ENCODE measurements at regions not wholly inside any gene's neighbourhood (a gene's known extent, or its start where the extent isn't known, plus 50 kb on each side); places are given as distances from the start of the nearest gene placed in this dataset.

GRCh38 chr4:135007400-135007799, 805.8 kb upstream of the PABPC4L start (continued):
- TF ChIP-seq EZH2 (IDR thresholded peaks at IDR 0.05; ENCODE audit: low read depth, unreplicated experiment) (no peak), ZNF462 (CRISPR knock-in tag; IDR thresholded peaks at IDR 0.05) (no peak), JUNB (IDR thresholded peaks at IDR 0.05; ENCODE audit: unreplicated experiment) (no peak), EZH2phosphoT487 (IDR thresholded peaks at IDR 0.05; ENCODE audit: unreplicated experiment) (no peak)

GRCh38 chr4:134999169-134999568, 797.6 kb upstream of the PABPC4L start:
- Mint-ChIP-seq H3K4me3 (no peak overlapping the region), H3K4me1 (no peaks in the 10 kb centered on the region), H3K27me3 (ENCODE audit: insufficient read depth, low read depth, poor library complexity) (peaks cover 3% of the 10 kb centered on the region), H3K27ac (no peak overlapping the region), H3K36me3 (ENCODE audit: low read depth) (no peaks in the 10 kb centered on the region), H3K9me3 (0 out of 3 replicates have a peak, but pooled peaks cover under 1% of the 10 kb centered on the region)
- Histone ChIP-seq H3K27me3 (ENCODE audit: insufficient read depth) (no peaks in the 10 kb centered on the region), H3K27ac (ENCODE audit: low read depth) (no peak overlapping the region), H2AFZ (no peak overlapping the region), H3K79me2 (replicated peaks; ENCODE audit: insufficient read depth) (no peaks in the 10 kb centered on the region), H3F3A (replicated peaks; ENCODE audit: low read depth) (no peaks in the 10 kb centered on the region), H3K36me3 (ENCODE audit: insufficient read depth) (no peaks in the 10 kb centered on the region), H3K4me1 (ENCODE audit: insufficient read depth) (no peaks in the 10 kb centered on the region), H3K4me3 (no peak overlapping the region), H4K20me1 (replicated peaks; ENCODE audit: insufficient read depth) (no peaks in the 10 kb centered on the region), H3K4me2 (no peak overlapping the region), H3K9me2 (ENCODE audit: insufficient read depth) (no peaks in the 10 kb centered on the region)
- ATAC-seq (no peak), DNase-seq (ENCODE audit: low spot score) (no peak)
- no peak for TF ChIP-seq NANOG (IDR thresholded peaks at IDR 0.05; ENCODE audit: borderline replicate concordance)
- no peak for TF ChIP-seq POLR2AphosphoS5 (IDR thresholded peaks at IDR 0.05; ENCODE audit: low read depth)
- no peak for TF ChIP-seq EZH2phosphoT487 (IDR thresholded peaks at IDR 0.05; ENCODE audit: unreplicated experiment)
- no peak for TF ChIP-seq REST (IDR thresholded peaks at IDR 0.05; ENCODE audit: unreplicated experiment)
- no peak for TF ChIP-seq JUNB (IDR thresholded peaks at IDR 0.05; ENCODE audit: unreplicated experiment)
- TF ChIP-seq STAT1 (IDR thresholded peaks at IDR 0.05; ENCODE audit: unreplicated experiment), result no peak
- no peak for TF ChIP-seq EZH2 (IDR thresholded peaks at IDR 0.05; ENCODE audit: low read depth, unreplicated experiment)
- no peak for TF ChIP-seq CTCF (conservative IDR thresholded peaks at IDR 0.05; ENCODE audit: low read depth in 2 of 2)
